Upper lobe of left lung (tissue), 6 donors: ENCODE measurements at regions not wholly inside any gene's neighbourhood (a gene's known extent, or its start where the extent isn't known, plus 50 kb on each side); places are given as distances from the start of the nearest gene placed in this dataset.

Experiments used
- ATAC-seq, 2 donors: fragments of 200-7000 bp; cut with Tn5 transposase; one replicate each; pipeline ENCODE4 v1.9.1; 2022; ENCODE audit warnings: mild to moderate bottlenecking in 2 of 2, moderate library complexity in 2 of 2; ENCODE audit not compliant: low FRiP score in 2 of 2
- DNase-seq, 2 donors: peaks; one replicate each; pipeline ENCODE4 v3.0.0-alpha.2; 2019 to 2020
- H3K27ac ChIP-seq, 4 donors: fragments of 200-600 bp; sonication (generic); one replicate each; pipeline ENCODE4 v1.5.1; 2016 to 2019
- H3K27me3 ChIP-seq, 4 donors: fragments of 200-600 bp; sonication (generic); one replicate each; pipeline ENCODE4 v1.5.1; 2017 to 2019
- H3K36me3 ChIP-seq, 4 donors: fragments of 200-600 bp; sonication (generic); one replicate each; pipeline ENCODE4 v1.5.1; 2016 to 2019
- H3K4me1 ChIP-seq, 4 donors: fragments of 200-600 bp; sonication (generic); one replicate each; pipeline ENCODE4 v1.5.1; 2018 to 2019
- H3K4me3 ChIP-seq, 4 donors: fragments of 200-600 bp; sonication (generic); one replicate each; pipeline ENCODE4 v1.5.1; 2017 to 2019; ENCODE audit warnings: mild to moderate bottlenecking in 2 of 4, moderate library complexity in 1 of 4
- H3K9me3 ChIP-seq, 4 donors: fragments of 200-600 bp; sonication (generic); one replicate each; pipeline ENCODE4 v1.5.1; 2018 to 2019
- EP300 ChIP-seq, 4 donors: sonication (generic); formaldehyde crosslinking; IDR thresholded peaks; one replicate each; pipeline ENCODE4 v1.5.1; 2017; ENCODE audit warnings: antibody characterized with exemption in 4 of 4, control low read depth in 2 of 4
- POLR2A ChIP-seq, 4 donors: fragments of 450-650 bp; IDR thresholded peaks; one replicate each; pipeline ENCODE4 v1.5.1; 2016 to 2017; ENCODE audit warnings: antibody characterized with exemption in 4 of 4, mild to moderate bottlenecking in 2 of 4
- POLR2AphosphoS5 ChIP-seq, 2 donors: sonication (generic); formaldehyde crosslinking; IDR thresholded peaks; one replicate each; pipeline ENCODE4 v1.5.1; 2017; ENCODE audit warnings: antibody characterized with exemption in 2 of 2
- WGBS, 2 donors: methylation state at CpG; one replicate each; pipeline ENCODE4 v1.1.5; 2017 to 2018; 5-methylcytosine and 5-hydroxymethylcytosine counted together
- TF ChIP-seq, protein P1 (sequence below), 6 experiments: fragments of 450-650 bp in 4 of 6; fragments of 200-600 bp in 2 of 6; sonication (generic) in 2 of 6; IDR thresholded peaks; one replicate each; pipeline ENCODE4 v1.5.1; 2016 to 2019; ENCODE audit warnings: antibody characterized with exemption in 6 of 6
- donor health status: DM: no; HTN: no; CAD: no; lungs with moderate emphysema.
- donor health status: DM: no; HTN: yes; CAD: no; lungs with severe emphysema.

DNA sequence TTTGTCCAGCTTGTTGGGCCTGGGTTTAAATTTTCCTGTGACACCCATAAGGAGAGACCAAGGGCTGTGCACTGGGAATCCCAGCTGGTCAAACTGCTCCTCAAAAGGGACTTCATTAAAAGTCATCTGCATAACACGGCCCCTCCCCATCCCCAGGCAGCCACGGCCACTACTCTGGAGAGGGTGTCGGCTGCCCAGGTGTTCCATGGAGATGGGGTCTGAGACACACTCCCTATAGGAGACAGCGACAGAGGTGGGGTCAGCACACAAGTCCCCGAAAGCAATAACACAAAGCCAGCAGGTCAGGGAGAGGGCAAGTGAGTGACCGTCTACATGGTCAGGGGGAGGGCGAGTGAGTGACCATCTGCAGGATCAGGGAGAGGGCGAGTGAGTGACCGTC is 75.6 kb upstream of the BCL11B start:
- TF ChIP-seq EP300 (IDR thresholded peaks at IDR 0.05) = no peak
- no peak for TF ChIP-seq POLR2AphosphoS5 (IDR thresholded peaks at IDR 0.05)

DNA sequence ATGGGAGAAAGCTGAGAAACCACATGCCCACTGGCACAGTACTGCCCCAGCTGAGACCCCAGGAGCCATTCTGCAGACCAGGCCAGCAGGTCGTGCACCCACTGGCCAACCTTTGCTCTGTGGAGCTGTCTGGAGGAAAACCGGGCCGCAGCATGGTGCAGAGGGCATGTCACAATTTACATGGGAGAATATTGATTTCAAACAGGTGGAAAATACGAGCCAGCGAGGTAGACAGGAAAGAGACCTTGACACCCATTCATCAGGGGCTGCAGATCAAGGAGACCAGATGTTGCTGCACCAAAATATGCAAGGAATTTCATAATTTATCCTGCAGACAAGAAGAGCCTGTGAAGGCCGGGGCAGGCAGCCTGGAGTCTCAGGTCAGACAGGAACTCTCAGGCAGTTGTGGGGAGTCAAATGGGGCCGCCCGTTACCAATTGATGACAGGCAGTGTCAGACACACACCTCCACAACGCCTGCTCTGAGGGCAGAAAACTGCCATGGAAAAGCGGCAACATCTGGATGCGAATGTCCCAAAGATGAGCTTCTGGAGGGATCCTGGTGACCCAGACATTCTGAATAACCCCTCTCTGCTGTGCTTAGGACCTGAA is 74.6 kb upstream of the BCL11B start:
- WGBS, 2 donors = 59 to 74% methylated on average over 7 to 11 of the region's 11 CpGs
- Histone ChIP-seq H3K4me3 (no peak overlapping the region), H3K9me3 (no peaks in the 10 kb centered on the region), H3K36me3 (no peaks in the 10 kb centered on the region), H3K27me3 (no peaks in the 10 kb centered on the region), H3K27ac (no peak overlapping the region), H3K4me1 (no peaks in the 10 kb centered on the region)
- ATAC-seq (no peak), DNase-seq (no peak)
- no peak for TF ChIP-seq POLR2A (IDR thresholded peaks at IDR 0.05)
- no peak for TF ChIP-seq EP300 (IDR thresholded peaks at IDR 0.05)
- TF ChIP-seq, protein P1, sequence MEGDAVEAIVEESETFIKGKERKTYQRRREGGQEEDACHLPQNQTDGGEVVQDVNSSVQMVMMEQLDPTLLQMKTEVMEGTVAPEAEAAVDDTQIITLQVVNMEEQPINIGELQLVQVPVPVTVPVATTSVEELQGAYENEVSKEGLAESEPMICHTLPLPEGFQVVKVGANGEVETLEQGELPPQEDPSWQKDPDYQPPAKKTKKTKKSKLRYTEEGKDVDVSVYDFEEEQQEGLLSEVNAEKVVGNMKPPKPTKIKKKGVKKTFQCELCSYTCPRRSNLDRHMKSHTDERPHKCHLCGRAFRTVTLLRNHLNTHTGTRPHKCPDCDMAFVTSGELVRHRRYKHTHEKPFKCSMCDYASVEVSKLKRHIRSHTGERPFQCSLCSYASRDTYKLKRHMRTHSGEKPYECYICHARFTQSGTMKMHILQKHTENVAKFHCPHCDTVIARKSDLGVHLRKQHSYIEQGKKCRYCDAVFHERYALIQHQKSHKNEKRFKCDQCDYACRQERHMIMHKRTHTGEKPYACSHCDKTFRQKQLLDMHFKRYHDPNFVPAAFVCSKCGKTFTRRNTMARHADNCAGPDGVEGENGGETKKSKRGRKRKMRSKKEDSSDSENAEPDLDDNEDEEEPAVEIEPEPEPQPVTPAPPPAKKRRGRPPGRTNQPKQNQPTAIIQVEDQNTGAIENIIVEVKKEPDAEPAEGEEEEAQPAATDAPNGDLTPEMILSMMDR (IDR thresholded peaks at IDR 0.05) = no peak
- no peak for TF ChIP-seq POLR2AphosphoS5 (IDR thresholded peaks at IDR 0.05)

More for the DNA sequence above, 75.6 kb upstream of the BCL11B start:
- DNase-seq (no peak), ATAC-seq (no peak)
- H3K36me3 ChIP-seq = no peaks in the 10 kb centered on the region
- 88 to 91% methylated on average over 9 of the region's 9 CpGs for WGBS, 2 donors
- H3K27me3 ChIP-seq = no peaks in the 10 kb centered on the region
- no peaks in the 10 kb centered on the region for H3K4me1 ChIP-seq
- H3K9me3 ChIP-seq = no peaks in the 10 kb centered on the region
- H3K4me3 ChIP-seq = no peak overlapping the region
- H3K27ac ChIP-seq = no peak overlapping the region

DNA sequence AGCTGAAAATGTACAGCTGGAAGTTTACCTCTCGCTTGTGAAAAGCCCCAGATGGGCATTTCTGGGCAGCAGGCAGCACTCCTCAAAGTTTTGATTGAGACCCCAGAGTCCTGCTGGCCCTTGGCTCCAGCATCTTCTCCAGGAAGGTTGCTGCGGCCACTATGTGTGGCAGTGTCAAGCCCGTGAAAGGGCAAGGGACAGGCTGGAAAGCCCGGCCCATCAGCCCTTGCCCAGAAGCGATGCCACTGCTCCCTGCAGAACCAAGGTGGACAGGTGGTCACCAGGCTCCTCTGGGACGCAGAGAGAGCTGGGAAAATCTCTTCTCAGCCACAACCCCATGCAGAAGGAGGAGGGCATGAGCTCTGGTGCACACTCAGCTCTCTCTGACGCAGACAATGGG is 73.5 kb upstream of the BCL11B start:
- Histone ChIP-seq H3K4me3 (no peak overlapping the region), H3K27ac (no peak overlapping the region), H3K27me3 (no peaks in the 10 kb centered on the region), H3K4me1 (no peaks in the 10 kb centered on the region), H3K36me3 (no peaks in the 10 kb centered on the region), H3K9me3 (no peaks in the 10 kb centered on the region)
- DNase-seq (peak in 1 of 2 donors; percentile 34), ATAC-seq (no peak)
- no peak for TF ChIP-seq POLR2A (IDR thresholded peaks at IDR 0.05)
- TF ChIP-seq POLR2AphosphoS5 (IDR thresholded peaks at IDR 0.05) = no peak
- TF ChIP-seq, protein P1 (IDR thresholded peaks at IDR 0.05) = no peak
- no peak for TF ChIP-seq EP300 (IDR thresholded peaks at IDR 0.05)
- 79 to 88% methylated on average over 2 to 7 of the region's 7 CpGs for WGBS, 2 donors

DNA sequence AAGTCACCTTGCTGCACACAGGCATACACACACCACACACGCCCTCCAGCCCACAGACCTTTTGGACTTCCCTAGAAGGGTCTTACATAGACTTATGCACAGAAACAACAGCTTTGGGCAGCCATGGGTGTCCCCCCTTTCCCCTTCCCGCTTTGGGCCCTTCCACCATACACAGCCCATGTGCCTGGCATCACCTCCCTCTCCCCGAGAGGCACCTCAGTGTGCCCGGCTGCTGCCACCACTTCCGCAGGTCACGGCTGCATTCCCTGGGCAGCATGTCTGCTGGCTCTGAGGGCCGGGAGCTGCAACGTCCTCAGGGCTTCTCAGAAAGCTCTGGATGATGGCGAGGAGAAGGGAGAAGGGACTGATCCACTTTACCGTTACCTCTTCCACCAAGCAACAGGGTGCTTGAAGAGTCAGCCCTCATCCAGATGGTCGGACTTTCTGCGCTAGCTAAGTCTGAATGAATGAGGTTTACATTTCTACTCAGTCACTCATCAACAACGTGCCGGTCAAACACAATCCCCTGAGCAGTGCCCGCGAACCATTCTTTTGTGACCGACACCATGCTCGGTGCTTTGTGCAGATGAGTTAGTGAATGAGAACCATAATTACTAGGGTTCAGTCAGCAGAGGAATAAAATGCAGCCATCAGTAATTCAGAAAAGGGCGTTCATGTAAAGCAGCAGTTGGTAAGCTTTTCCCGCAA is 72.2 kb upstream of the BCL11B start:
- Histone ChIP-seq H3K36me3 (no peaks in the 10 kb centered on the region), H3K4me1 (no peaks in the 10 kb centered on the region), H3K9me3 (no peaks in the 10 kb centered on the region), H3K4me3 (no peak overlapping the region), H3K27me3 (no peaks in the 10 kb centered on the region), H3K27ac (no peak overlapping the region)
- peak in 1 of 2 donors; percentile 35 for DNase-seq
- no peak for TF ChIP-seq POLR2A (IDR thresholded peaks at IDR 0.05)
- TF ChIP-seq EP300 (IDR thresholded peaks at IDR 0.05) = no peak
- TF ChIP-seq, protein P1 (IDR thresholded peaks at IDR 0.05) = no peak
- TF ChIP-seq POLR2AphosphoS5 (IDR thresholded peaks at IDR 0.05) = no peak
- WGBS, 2 donors = 81 to 83% methylated on average over 19 to 20 of the region's 20 CpGs
- ATAC-seq = no peak

DNA sequence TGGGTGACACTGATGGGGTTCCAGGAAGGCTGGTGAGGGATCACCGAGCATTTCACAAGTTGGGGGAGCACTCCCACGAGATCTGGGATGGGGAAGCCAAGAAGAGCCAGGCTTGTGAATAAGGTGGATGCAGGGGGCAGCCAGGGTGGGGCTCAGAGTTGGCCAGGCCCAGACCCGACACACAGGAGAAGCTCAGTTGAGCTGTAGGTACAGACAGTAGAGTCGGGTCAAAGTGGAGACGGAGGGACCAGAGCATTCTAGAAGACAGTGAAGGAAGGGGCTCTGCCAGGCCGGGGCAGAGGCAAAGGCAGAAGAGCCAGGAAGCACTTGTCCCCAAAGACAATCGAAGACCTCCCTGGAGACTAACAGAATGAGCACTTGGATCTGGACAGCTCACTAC is 70.9 kb upstream of the BCL11B start:
- H3K4me3 ChIP-seq = no peak overlapping the region
- DNase-seq (no peak), ATAC-seq (no peak)
- no peaks in the 10 kb centered on the region for H3K27me3 ChIP-seq
- TF ChIP-seq, protein P1 (IDR thresholded peaks at IDR 0.05) = no peak
- no peak for TF ChIP-seq EP300 (IDR thresholded peaks at IDR 0.05)
- TF ChIP-seq POLR2A (IDR thresholded peaks at IDR 0.05) = no peak
- no peak for TF ChIP-seq POLR2AphosphoS5 (IDR thresholded peaks at IDR 0.05)
- H3K27ac ChIP-seq = no peak overlapping the region
- H3K36me3 ChIP-seq = no peaks in the 10 kb centered on the region
- no peaks in the 10 kb centered on the region for H3K9me3 ChIP-seq
- WGBS, 2 donors = 82 to 86% methylated on average over 7 of the region's 7 CpGs
- no peaks in the 10 kb centered on the region for H3K4me1 ChIP-seq
